GM13976 (cell line): ENCODE measurements at regions not wholly inside any gene's neighbourhood (a gene's known extent, or its start where the extent isn't known, plus 50 kb on each side); places are given as distances from the start of the nearest gene placed in this dataset.
"Not testable (repeated sequence)": the region's sequence is repeated elsewhere in the genome, so short reads cannot be mapped to it uniquely, and the experiment has no call there.

Experiments
- DNase-seq: peaks from one replicate; pipeline ENCODE4 v3.0.0; 2012; ENCODE audit warnings: low spot score
- CTCF ChIP-seq: IDR thresholded peaks from 2 replicates; pipeline ENCODE4 v1.5.1; 2012; ENCODE audit warnings: borderline replicate concordance, mild to moderate bottlenecking; ENCODE audit not compliant: insufficient read depth; ENCODE audit errors: extremely low read depth, missing control alignments, control extremely low read depth
- in situ Hi-C: fragments of 300-500 bp; cut with MboI; formaldehyde crosslinking; loops from one replicate; pipeline ENCODE4 v1.12.0; 2022; ENCODE audit warnings: low sequenced_read_pairs, mixed read lengths, inconsistent platforms; ENCODE audit not compliant: unreplicated experiment

GRCh38 chr3:110995461-110996231 is 76.0 kb upstream of the NECTIN3 start:
- DNase-seq: no peak
- no peak for TF ChIP-seq CTCF
- in situ Hi-C loops: no loop called here

DNA sequence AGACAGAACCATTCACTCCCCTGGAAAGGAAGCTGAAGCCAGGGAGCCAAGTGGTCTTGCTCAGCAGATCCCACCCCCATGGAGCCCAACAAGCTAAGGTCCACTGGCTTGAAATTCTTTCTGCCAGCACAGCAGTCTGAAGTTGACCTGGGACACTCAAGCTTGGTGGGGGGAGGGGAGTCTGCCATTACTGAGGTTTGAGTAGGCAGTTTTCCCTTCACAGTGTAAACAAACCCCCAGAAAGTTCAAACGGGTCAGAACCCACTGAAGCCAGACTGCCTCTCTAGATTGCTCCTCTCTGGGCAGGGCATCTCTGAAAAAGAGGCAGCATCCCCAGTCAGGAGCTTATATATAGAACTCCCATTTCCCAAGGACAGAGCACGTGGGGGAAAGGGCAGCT is 72.8 kb upstream of the NECTIN3 start:
- in situ Hi-C loops, DNase-seq: not testable (repeated sequence)

DNA sequence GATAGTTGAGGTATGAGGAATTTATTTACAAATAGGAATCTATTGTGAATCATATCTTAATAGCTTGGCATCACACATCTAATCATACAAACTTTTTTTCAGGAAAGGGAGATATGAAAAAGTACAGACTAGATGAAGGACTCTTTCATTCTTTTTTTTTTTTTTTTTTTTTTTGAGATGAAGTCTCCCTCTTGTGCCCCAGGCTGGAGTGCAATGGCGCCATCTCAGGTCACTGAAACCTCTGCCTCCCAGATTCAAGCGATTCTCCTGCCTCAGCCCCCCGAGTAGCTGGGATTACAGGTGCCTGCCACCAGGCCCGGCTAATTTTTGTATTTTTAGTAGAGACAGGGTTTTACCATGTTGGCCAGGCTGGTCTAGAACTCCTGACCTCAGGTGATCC is 65.1 kb upstream of the NECTIN3 start:
- in situ Hi-C loops, DNase-seq: not testable (repeated sequence)

DNA sequence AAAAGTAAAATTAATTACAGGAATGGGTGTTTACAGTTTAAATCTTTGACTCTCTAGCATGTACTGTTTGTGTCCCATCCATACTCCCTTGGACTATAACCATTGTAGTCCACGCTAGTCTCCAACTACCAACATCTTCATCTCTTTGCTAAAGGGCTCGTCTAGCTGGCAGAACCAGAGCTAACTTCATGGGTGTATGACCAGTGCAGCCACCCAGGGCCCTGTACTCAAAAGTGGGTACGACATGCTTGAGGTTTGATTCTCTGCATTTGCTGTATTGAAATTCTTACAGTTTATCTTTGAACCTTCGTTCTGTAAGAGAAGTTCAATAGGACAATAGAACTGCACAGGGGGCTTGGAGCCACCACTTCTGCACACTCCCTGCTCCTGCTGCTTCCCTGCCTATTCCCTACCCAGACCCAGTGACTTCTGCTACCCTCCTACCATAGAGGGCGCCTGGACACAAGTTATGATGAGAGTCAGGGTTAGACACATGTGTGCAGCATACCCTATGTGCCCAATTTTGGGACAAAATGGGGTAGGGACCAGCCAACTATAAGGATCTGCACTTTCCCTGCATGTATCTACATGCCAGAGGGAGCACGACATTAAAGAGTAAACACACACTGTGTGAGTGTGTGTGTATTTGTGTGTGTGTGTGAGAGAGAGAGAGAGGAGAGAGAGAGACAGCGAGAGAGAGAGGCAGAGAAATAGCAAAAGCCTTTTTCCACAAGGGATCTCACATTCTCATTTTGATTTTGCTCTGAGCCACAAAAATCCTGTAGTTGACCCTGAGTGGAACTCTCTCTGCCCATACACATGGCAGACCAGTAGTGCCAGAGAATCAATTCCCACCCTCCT is 59.0 kb upstream of the NECTIN3 start:
- in situ Hi-C loops: no loop called here
- TF ChIP-seq CTCF: no peak
- no peak for DNase-seq
